Stomach (tissue), 8 donors: ENCODE measurements at regions not wholly inside any gene's neighbourhood (a gene's known extent, or its start where the extent isn't known, plus 50 kb on each side); places are given as distances from the start of the nearest gene placed in this dataset.

Experiments used
- DNase-seq, 2 donors: peaks; one replicate each; pipeline versions ENCODE4 v3.0.0 to v3.0.0-alpha.2; 2013 to 2019
- H3K27ac ChIP-seq, 5 donors: fragments of 200-600 bp in 4 of 5; sonication (generic) in 4 of 5; one replicate each; pipeline ENCODE4 v1.5.1; 2013 to 2019; ENCODE audit warnings: mild to moderate bottlenecking in 1 of 5, moderate library complexity in 1 of 5
- H3K27me3 ChIP-seq, 3 donors: fragments of 200-600 bp; sonication (generic); one replicate each; pipeline ENCODE4 v1.5.1; 2017 to 2019; ENCODE audit warnings: mixed run types in 1 of 3
- H3K36me3 ChIP-seq, 4 donors: fragments of 200-600 bp; sonication (generic); 1 replicate in 3 of 4; 2 replicates in 1 of 4; pipeline ENCODE4 v1.5.1; 2016 to 2019
- H3K4me1 ChIP-seq, 4 donors: fragments of 200-600 bp; sonication (generic); one replicate each; pipeline ENCODE4 v1.5.1; 2016 to 2019
- H3K4me3 ChIP-seq, 4 donors: fragments of 200-600 bp; sonication (generic) in 3 of 4; one replicate each; pipeline ENCODE4 v1.5.1; 2016 to 2019; ENCODE audit warnings: mild to moderate bottlenecking in 1 of 4
- H3K9me3 ChIP-seq, 4 donors: fragments of 200-600 bp; sonication (generic); one replicate each; pipeline ENCODE4 v1.5.1; 2016 to 2019
- EP300 ChIP-seq: sonication (generic); formaldehyde crosslinking; IDR thresholded peaks from one replicate; pipeline ENCODE4 v1.6.1; 2017; ENCODE audit warnings: antibody characterized with exemption
- POLR2A ChIP-seq, 4 donors: fragments of 450-650 bp; IDR thresholded peaks; one replicate each; pipeline ENCODE4 v1.6.1; 2016; ENCODE audit warnings: antibody characterized with exemption in 4 of 4, control low read depth in 2 of 4, mild to moderate bottlenecking in 1 of 4, moderate library complexity in 1 of 4
- POLR2AphosphoS5 ChIP-seq, 3 donors: sonication (generic); formaldehyde crosslinking; IDR thresholded peaks; one replicate each; pipeline ENCODE4 v1.6.1; 2016; ENCODE audit warnings: antibody characterized with exemption in 3 of 3
- WGBS, 5 donors: extraction: QIAGEN DNeasy Blood & Tissue Kit in 3 of 5; methylation state at CpG; one replicate each; pipeline versions ENCODE4 v1.1.5 to v1.1.7; 2013 to 2018; 5-methylcytosine and 5-hydroxymethylcytosine counted together
- intact Hi-C: fragments of 100-400 bp; cut with DNase I; formaldehyde crosslinking; loops from one replicate; pipeline ENCODE4 v1.15.1; 2023; ENCODE audit warnings: low total_unique reads
- TF ChIP-seq, protein P1 (sequence below), 7 experiments: fragments of 450-650 bp in 4 of 7; fragments of 200-600 bp in 3 of 7; sonication (generic) in 3 of 7; IDR thresholded peaks; one replicate each; pipeline ENCODE4 v1.5.1; 2016 to 2019; ENCODE audit warnings: antibody characterized with exemption in 7 of 7, control low read depth in 2 of 7, mild to moderate bottlenecking in 1 of 7
- donor health status: healthy with polysubstance abuse.
- donor health status: Bipolar disorder and iron deficiency.
- donor health status: healthy.

GRCh38 chr12:19958389-19958788, 409.9 kb upstream of the PDE3A start:
- DNase-seq, result no peak
- Histone ChIP-seq H3K27ac (no peak overlapping the region), H3K4me3 (no peak overlapping the region), H3K9me3 (no peaks in the 10 kb centered on the region), H3K4me1 (no peaks in the 10 kb centered on the region), H3K36me3 (no peaks in the 10 kb centered on the region), H3K27me3 (no peaks in the 10 kb centered on the region)
- intact Hi-C loops, result no loop called here
- 88 to 95% (median 92%) methylated on average over 1 of the region's 1 CpG for WGBS, 5 donors
- TF ChIP-seq POLR2AphosphoS5 (IDR thresholded peaks at IDR 0.05) (no peak), POLR2A (IDR thresholded peaks at IDR 0.05) (no peak)
- TF ChIP-seq, protein P1, sequence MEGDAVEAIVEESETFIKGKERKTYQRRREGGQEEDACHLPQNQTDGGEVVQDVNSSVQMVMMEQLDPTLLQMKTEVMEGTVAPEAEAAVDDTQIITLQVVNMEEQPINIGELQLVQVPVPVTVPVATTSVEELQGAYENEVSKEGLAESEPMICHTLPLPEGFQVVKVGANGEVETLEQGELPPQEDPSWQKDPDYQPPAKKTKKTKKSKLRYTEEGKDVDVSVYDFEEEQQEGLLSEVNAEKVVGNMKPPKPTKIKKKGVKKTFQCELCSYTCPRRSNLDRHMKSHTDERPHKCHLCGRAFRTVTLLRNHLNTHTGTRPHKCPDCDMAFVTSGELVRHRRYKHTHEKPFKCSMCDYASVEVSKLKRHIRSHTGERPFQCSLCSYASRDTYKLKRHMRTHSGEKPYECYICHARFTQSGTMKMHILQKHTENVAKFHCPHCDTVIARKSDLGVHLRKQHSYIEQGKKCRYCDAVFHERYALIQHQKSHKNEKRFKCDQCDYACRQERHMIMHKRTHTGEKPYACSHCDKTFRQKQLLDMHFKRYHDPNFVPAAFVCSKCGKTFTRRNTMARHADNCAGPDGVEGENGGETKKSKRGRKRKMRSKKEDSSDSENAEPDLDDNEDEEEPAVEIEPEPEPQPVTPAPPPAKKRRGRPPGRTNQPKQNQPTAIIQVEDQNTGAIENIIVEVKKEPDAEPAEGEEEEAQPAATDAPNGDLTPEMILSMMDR (IDR thresholded peaks at IDR 0.05), result no peak

DNA sequence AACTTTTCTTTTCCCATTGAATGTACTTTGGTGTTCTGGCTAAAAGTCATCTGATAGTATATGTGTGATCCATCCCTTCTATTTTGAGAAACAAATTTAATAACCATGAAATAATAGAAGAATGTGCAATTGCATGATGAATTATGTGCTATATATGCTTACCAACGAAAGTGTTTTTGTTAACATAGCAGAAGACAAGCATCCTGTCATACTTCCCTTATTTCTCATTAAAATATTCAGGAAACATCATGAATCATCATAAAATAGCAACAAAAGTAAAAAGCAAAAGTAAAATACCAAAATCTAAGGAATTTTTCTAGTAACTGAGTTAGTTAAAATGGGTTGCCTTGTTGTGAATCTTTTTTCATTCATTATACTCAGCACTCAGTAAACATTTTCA, 409.0 kb upstream of the PDE3A start:
- intact Hi-C loops, result no loop called here

GRCh38 chr12:19960527-19960926, 407.8 kb upstream of the PDE3A start:
- intact Hi-C loops, result no loop called here
- DNase-seq, result no peak
- WGBS, 5 donors, result 84 to 94% (median 92%) methylated on average over 4 of the region's 4 CpGs
- H3K4me1 ChIP-seq, result no peaks in the 10 kb centered on the region
- no peaks in the 10 kb centered on the region for H3K9me3 ChIP-seq
- no peaks in the 10 kb centered on the region for H3K36me3 ChIP-seq
- H3K4me3 ChIP-seq, result no peak overlapping the region
- H3K27ac ChIP-seq, result no peak overlapping the region
- no peak for TF ChIP-seq POLR2A (IDR thresholded peaks at IDR 0.05)
- no peak for TF ChIP-seq POLR2AphosphoS5 (IDR thresholded peaks at IDR 0.05)
- TF ChIP-seq, protein P1 (IDR thresholded peaks at IDR 0.05), result no peak
- no peak for TF ChIP-seq EP300
- no peaks in the 10 kb centered on the region for H3K27me3 ChIP-seq

More for the DNA sequence above, 409.0 kb upstream of the PDE3A start:
- no peaks in the 10 kb centered on the region for H3K9me3 ChIP-seq
- H3K4me3 ChIP-seq, result no peak overlapping the region
- no peaks in the 10 kb centered on the region for H3K27me3 ChIP-seq
- no peaks in the 10 kb centered on the region for H3K4me1 ChIP-seq
- 35 to 53% (median 46%) methylated on average over 1 of the region's 1 CpG for WGBS, 5 donors
- TF ChIP-seq POLR2A (IDR thresholded peaks at IDR 0.05) (no peak), EP300 (no peak), POLR2AphosphoS5 (IDR thresholded peaks at IDR 0.05) (no peak)
- TF ChIP-seq, protein P1 (IDR thresholded peaks at IDR 0.05), result no peak
- no peak for DNase-seq
- no peak overlapping the region for H3K27ac ChIP-seq
- no peaks in the 10 kb centered on the region for H3K36me3 ChIP-seq

DNA sequence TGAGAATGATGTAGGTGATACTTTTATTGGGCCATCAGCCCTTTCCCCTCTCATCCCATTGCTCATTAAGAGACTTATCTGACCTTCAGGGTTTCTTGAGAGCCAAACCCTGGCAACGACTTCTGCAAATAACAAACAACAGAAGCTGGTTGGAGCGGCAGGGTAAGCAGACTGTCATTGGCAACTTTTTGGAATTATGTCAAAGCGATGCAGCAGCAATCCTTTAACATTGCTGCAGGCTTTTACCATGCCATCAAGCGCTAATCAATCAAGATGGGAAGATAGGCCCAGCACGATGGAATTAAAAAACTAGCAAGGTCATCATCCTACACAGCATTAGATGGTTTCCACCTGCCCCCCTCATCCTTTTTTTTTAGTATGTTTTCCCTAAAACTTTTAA, 406.1 kb upstream of the PDE3A start:
- Histone ChIP-seq H3K4me1 (peaks cover 0 to 1% (median under 1%) of the 10 kb centered on the region in 4 donors), H3K4me3 (no peak overlapping the region), H3K27me3 (no peaks in the 10 kb centered on the region), H3K9me3 (no peaks in the 10 kb centered on the region), H3K36me3 (no peaks in the 10 kb centered on the region), H3K27ac (no peak overlapping the region)
- 55 to 67% (median 59%) methylated on average over 5 of the region's 5 CpGs for WGBS, 5 donors
- DNase-seq, result no peak
- intact Hi-C loops, result no loop called here
- TF ChIP-seq, protein P1 (IDR thresholded peaks at IDR 0.05), result no peak
- TF ChIP-seq EP300 (no peak), POLR2AphosphoS5 (IDR thresholded peaks at IDR 0.05) (no peak), POLR2A (IDR thresholded peaks at IDR 0.05) (no peak)
